ENCODE measurements at regions not wholly inside any gene's neighbourhood (a gene's known extent, or its start where the extent isn't known, plus 50 kb on each side); places are given as distances from the start of the nearest gene placed in this dataset.
"Not testable (repeated sequence)": the region's sequence is repeated elsewhere in the genome, so short reads cannot be mapped to it uniquely, and the experiment has no call there.

DNA sequence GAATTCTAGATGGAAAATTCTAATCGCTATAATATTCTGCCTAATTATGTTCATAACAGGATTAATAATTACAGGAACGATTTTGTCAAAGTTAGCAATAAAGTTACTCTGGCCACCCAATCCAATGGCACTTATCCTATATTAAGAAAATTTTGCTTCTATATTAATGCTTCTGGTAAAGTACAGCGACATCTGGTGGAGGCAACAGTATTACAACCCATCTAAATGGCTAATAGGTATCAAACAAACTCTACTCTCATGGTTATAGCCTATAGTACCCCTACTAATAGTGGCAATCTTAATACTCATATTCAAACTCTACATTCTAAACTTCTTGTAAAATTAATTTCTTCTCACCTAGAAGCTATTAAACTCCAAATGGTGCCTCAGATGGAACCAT, 1084.7 kb upstream of the LRRTM1 start:
- DNase-seq (ENCODE audit: low spot score) = no peak

DNA sequence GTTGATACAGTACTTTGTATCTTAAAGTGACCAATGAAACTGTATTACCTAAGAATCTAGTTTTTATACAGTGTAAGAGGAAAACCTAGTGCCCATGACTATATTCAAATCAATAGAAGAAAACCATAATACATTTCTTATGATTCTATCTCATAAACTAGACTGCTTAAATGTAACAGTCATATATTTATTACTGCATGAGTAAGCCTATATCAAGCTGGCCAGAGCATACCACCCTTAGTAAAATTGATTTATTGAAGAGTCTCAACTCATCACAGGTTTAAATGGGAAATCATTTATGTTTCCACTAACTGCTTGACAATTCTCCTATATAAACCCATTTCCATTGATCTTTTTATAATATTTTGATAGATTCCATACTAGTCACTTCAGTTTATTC, 1059.2 kb upstream of the LRRTM1 start:
- DNase-seq (ENCODE audit: low spot score) = no peak

DNA sequence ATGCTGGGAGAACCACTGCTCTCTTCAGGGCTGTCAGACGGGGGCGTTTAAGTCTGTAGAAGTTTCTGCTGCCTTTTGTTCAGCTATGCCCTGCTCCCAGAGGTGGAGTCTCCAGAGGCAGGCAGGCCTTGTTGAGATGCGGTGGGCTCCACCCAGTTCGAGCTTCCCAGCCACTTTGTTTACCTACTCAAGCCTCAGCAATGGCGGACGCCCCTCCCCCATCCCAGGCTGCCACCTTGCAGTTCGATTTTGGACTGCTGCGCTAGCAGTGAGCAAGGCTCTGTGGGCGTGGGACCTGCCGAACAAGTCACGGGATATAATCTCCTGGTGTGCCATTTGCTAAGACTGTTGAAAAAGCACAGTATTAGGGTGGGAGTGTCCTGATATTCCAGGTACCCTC, 1057.9 kb upstream of the LRRTM1 start:
- DNase-seq (ENCODE audit: low spot score) = not testable (repeated sequence)

DNA sequence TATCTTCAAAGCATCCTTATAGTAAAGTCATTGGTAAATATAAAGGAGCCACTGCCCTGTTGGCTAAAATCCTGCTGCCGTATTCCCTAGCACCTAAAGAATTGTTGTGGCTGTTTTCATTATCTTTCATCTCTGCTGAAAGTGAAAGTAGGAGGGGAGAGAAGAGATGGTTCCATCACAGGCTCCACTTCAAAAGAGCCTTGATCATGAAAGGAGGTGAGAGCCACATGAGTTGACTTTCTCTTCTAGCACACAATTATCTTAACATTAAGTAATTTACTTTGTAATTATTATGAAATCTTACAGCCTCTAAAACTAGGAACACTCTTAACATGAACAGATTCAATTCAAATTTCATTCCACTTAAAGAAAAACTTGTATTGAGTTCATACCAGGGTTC, 1050.9 kb upstream of the LRRTM1 start:
- no peak for DNase-seq (ENCODE audit: low spot score)

DNA sequence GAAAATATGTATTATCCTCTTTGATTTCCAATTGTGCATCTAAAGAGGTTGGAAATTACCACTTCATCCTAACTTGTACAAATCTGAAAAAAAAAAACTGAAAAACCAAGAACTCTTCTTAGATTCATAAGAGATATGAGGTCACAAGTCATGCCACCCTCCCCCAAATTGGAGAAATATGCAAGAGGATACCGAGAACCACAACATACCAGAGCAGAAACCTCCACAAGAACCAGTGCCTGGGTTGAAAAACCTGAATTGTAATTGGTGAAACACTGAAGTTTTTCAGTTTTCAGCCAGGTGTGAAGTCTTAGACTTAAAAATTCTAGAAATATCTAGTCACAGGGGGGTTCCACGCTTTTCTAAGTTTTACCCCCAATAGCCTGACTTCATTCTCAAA, 1029.5 kb upstream of the LRRTM1 start:
- no peak for DNase-seq (ENCODE audit: low spot score)

DNA sequence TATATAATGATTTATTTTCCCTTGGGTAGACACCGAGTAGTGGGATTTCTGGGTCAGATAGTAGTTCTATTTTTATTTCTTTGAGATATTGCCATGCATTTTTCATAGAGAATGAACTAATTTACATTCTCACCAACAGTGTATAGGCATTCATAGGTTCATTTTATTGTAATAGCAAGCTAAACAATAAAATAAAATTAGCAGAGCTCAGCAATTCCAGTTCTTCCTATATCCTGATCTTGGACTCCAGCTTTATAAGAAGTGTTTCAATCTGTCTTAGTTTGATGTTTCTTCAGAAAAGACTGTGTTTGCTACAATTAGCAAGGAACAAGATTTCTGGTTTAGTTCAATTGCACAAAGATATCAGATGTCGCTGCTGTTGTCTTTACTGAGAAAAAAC, 1024.4 kb upstream of the LRRTM1 start:
- no peak for DNase-seq (ENCODE audit: low spot score)

DNA sequence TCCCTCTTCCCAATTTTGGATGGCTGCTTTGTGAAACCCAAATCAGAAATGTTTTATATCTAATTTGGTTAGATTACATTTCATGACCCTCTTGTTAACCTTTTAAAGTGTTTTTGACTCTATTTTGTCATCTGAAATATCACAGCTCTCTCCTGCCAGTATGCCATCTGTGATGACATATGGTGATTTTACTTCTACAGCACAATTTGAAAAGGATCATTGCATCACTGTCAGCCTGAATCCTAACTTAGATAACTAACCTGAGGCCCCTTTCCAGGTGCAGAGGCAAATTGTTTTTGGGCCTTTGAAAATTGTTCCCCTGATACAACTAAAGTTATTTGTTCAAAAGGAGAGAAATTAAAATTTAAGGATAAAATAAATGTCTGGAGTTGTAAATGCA, 1023.4 kb upstream of the LRRTM1 start:
- no peak for DNase-seq (ENCODE audit: low spot score)

DNA sequence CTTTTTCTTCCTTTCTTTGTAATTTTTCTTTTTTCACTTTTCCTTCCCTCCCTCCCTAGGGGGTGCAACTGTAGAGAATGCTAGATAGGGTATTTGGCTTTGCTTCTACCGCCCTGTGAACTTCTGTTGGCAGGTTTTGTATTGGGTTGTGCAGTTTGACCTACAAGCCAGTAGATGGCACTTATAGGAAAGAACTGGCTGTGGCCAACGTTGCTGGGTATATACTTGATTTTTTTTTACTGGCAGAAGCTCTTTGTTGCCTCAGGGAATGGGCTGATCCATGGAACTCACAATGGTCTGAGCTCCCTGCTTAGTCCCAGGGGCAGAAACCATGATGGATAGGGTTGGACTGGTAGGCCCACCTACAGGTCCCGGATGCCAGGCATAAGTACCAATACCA, 1019.5 kb upstream of the LRRTM1 start:
- no peak for DNase-seq (ENCODE audit: low spot score)

DNA sequence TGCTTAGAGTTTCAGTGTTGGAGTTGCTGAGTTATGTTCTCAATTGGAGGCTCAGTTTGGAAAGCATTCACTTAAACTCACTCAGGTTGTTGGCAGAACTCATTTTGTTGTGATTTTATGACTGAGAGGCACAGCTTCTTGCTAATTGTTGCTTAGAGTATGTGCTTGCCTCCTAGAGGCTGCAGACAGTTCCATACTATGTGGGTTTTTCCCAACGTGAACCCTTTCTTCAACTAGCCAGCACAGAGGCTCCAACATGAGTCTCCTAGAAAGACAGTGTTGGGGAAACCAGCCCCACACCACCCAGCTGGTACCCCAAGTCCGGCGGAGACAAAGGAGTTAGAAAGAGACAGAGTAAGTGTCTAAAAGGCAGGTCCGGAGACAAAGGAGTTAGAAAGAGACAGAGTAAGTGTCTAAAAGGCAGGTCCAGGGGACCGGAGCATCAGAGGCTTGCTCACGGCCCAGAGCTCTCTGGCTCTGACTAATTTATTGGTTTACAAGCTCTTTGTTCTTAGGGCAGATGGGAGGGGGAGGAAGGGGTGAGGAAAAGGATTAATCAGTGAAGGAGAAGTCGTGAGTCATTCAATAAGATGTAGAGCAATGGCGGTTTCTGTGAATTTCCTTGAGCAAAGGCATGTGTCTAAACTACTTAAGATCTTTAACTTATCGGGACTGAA, 999.7 kb upstream of the LRRTM1 start:
- DNase-seq (ENCODE audit: low spot score) = no peak

DNA sequence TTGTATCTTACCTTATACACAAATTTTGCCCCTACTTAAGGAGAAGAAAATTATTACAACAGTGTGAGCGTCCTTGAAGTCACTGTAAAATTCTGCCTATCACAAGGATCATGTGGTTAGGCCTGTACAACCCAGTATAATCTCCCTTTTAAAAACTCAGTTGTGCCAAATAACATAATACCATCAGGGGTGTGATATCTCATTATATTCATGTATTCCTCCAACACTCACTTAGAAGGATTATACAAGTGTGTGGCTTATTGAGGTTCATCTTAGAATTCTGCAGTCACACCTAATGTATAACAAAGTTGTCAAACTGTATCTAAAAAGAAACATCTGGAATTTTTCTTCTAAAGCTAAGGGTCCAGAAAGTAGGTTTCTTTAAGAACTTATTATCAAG, 998.8 kb upstream of the LRRTM1 start:
- no peak for DNase-seq (ENCODE audit: low spot score)

DNA sequence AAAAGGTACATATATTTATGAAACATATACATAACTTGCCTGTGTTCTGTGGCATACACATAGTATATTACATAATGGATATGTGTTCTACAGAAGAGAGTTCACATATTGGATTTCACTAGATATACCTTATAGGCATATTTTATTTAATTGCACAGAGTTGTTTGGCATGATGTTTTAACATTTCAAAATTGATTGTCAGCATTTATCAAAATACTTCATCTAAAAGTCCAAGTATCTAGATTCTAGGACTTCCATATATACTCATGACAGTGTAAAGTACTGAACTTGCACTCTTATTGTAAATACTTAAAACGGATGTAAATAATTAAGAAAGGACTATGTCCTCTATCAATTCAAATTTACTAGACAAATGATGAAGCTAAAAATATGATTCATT, 995.3 kb upstream of the LRRTM1 start:
- DNase-seq (ENCODE audit: low spot score) = no peak

DNA sequence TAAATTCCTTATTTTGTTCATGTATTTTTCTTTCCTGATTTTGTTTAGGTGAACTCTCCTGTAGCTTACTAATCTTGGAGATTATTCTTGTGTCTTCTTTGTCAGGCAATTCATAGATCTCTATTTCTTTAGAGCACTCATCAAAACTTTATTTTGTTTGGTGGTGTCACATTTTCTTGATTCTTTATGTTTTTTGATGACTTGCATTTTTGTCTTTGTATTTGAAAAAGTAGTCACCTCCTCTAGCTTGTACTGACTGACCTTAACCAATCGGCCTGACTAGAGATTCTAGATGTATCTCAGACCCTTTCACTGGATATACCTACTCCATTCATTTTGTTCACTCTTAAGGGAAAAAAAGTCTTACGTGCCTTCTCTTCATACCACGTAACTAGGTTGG, 986.3 kb upstream of the LRRTM1 start:
- DNase-seq (ENCODE audit: low spot score) = no peak

DNA sequence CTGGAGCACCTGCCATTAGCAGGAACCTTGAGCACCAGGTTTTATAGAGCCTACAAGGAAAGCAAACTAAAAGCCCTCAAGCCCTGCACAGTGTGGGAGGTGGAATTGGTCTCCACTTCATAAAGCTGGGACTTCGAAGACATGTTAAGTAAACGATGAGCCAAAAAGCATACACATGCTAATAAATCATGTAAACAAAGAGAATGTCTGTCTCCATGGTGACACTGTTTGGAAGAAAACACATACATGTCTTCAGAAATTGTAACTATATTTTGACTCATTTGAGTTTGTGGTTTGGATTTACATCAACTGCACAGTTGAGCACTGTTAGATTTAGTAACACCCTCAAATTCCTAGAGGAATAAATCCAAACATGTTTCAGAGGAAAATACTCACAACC, 978.5 kb upstream of the LRRTM1 start:
- DNase-seq (ENCODE audit: low spot score) = no peak

DNA sequence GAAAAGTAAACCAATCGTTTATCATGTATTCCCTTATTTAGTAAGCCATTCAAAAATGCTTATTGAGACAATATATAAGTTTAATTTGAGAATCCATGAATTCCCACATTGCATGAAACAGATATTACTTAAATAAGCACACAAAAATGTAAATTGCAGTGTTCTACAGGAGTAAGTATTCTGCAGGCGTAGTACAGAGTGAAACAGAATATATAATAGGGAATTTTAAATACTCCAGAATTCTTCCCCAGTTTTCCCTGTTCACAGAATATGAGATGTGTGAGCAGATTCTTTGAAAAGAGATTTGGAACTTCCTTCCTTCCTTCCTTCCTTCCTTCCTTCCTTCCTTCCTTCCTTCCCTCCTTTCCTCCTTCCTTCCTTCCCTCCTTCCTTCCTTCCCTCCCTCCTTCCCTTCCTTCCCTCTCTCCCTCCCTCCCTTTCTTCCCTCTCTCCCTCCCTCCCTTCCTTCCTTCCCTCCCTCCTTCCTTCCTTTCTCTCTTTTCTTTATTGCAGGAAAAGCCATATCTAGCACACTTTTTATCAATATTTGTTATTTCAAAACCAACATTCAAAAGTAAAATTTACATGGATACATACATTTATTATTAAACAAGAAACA, 977.7 kb upstream of the LRRTM1 start:
- DNase-seq (ENCODE audit: low spot score) = no peak

DNA sequence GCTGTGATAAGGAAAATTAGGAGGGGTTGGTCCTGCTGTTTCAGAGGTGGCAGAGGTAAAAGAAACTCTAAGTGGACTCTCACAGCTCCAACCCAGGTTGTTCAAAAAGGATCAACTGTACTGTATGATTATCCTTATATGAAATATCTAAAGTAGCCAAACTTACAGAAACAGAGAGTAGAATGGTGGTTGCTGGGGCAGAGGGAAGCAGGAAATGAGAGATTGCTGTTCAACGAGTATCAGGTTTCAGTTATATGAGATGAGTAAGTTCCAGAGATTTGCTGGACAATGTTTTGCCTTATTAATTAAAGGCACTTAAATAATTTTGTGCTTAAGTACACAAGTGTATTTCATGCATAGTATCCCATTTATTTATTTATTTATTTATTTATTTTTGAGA, 972.0 kb upstream of the LRRTM1 start:
- no peak for DNase-seq (ENCODE audit: low spot score)

DNA sequence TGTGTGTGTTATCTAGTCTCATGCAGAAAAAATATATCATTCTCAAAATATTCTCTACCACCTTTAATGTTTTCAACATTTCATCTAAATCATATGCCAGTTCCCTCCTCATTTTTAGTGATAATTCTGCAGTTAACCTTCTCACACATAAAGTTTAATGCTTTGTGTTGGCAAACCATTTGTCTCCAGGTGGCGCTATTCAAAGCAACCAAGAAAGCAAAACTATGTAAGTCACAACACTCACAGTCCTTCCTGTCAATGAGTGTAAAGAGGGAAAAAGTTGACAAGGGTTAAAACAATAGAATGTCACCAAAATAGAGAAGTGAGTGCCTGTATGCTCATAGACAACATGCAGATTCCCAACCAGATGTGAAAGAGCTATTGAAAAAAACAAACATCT, 961.6 kb upstream of the LRRTM1 start:
- no peak for DNase-seq (ENCODE audit: low spot score)

DNA sequence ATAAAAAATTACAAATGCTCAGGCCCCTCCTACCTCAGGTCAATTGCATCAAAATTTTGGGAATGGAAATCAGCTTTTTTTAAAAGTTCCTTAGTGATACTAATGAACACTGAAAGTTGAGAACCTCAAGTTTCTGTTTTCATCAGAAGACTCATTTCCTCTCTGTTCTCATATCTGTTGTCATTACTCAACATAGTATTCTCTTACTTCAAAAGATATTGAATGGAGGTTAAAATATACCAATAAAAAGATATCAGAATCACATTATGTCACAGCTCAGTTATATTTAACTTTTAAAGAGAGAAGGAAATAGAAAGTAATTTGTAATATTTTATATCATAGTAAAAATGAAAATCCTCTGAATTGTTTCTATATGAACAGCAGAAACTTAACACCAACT, 959.4 kb upstream of the LRRTM1 start:
- no peak for DNase-seq (ENCODE audit: low spot score)

DNA sequence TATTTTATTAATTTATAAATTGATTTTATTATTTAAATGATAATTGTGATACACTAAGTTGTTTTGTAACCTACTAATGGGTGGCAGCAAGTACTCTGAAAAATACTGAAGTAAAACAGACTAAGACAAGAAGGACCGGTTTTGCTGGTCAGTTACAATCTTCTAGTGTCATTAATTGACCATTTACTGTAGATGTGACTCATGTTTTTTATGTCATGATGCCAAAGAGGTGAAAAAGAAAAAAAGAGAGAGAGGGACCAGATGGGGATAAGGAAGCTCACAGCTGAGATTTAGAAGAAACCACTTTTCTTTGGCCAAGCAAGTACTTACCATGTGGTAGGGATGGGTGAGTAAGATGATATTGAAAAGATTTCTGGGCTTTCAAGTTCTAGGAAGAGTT, 955.8 kb upstream of the LRRTM1 start:
- no peak for DNase-seq (ENCODE audit: low spot score)

DNA sequence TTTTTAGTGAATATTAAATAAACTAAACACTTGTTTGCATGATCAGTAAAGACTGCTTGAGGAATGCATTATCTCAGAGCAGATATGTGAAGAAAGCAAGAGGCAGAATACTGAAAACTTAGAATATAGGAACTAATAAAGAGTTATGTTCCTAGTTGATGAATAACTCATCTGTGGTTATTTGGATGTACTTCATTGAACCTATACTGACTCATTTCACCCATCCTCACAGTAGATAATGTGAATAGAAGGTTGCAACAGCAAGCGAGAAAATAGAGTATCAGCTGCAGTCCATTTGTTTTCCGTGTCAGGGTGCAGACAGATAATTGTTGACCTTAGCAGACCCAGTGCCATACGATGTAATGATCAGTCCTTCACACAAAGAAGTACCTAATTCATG, 945.7 kb upstream of the LRRTM1 start:
- DNase-seq (ENCODE audit: low spot score) = no peak

DNA sequence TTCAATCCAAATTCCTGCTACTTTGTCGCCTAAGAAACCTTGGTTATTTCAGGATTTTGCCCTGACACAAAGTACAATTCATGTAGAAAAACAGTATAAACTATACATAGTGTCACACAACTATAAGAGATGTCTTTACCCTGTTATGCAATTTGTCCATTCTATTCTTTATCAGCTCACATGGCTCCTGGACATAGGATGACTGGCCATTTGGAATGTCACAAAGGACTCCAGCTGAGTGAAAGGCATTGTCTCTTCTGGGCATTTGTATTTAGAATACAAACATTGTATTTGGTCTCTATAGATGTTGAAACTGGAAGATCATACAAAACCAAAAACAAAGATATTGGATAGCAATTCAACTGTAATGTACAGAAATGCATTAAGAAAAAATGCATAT, 944.6 kb upstream of the LRRTM1 start:
- DNase-seq (ENCODE audit: low spot score) = no peak

DNA sequence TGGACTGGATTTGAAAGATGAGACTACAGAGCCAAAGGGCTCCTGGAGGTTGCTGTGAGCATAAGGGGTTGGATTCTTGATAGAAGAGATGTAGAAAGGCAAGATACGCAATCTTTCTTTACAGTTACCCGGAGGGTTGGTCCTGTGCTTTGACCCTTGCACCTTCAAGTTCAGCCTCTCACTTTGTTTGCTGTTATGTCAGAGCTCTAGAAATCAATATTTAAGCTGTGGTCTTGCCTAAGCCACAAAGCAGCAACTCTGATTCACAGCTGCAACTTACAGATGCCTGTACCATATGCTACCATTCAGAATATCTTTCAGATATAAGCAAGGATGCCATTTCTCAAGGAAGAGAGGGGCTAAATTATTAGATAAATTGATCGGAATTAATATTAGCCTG, 943.1 kb upstream of the LRRTM1 start:
- DNase-seq (ENCODE audit: low spot score) = no peak

DNA sequence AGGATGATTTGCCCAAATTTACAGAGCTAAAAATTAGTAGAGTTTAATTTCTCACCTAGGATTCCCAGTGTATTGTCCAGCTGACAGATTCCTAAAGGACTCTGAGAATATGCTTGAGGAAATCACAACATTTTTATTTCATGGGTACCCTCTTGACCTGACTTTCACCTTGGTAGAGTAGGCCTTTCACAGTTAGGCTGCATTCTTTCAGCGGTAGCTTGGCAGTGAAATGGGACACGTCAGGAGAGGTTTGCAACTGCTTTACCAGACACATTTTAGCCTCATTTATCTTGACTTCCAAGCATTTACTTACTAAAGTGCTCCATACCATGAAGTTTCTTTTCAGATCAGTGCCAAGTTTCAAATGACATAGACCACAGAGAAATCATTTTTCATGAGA, 937.9 kb upstream of the LRRTM1 start:
- DNase-seq (ENCODE audit: low spot score) = no peak

DNA sequence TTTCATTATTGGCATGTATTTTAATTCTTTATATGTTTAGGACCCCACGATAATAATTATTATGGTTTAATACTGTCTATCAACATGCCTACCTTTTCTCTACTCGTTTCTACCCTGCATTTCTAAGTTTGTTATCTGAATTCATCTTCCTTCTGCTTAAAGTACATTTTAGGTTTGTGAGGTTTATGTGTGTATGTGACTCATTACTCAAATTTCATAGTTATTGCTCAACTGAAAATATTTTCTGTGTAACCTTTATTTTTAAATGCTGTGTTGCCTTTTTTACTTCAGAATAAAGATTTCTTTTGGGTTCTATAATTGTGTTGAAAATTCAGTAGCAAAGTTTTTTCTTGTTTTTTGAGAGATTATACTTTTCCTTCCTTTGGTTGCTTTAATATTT, 933.9 kb upstream of the LRRTM1 start:
- no peak for DNase-seq (ENCODE audit: low spot score)

DNA sequence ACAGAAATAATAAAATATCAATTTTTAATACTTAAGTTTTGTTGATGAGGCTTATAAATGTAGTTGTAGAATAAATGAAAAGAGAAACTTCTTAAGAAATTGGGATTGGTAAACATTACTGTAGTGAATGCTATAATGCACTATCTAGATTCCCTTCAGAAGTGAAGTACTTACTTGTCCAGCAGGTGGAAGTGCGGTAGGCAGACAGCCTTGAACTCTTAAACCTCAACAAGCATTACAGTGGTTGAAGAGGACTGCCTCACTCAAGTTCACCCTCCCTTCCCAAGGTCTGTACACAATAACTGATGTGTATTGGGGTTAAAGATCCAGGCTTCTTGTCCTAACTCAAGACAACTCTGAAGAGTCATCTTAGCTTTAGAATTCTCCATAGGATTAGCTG, 931.0 kb upstream of the LRRTM1 start:
- DNase-seq (ENCODE audit: low spot score) = no peak

Measured in ureter (tissue), 1 donor.